PC-9 (cell line): ENCODE measurements at regions not wholly inside any gene's neighbourhood (a gene's known extent, or its start where the extent isn't known, plus 50 kb on each side); places are given as distances from the start of the nearest gene placed in this dataset.

Experiments used
- EZH2 ChIP-seq: fragments of 200-600 bp; sonication (generic); IDR thresholded peaks from 2 replicates; pipeline ENCODE4 v1.8.0; 2017; ENCODE audit warnings: antibody characterized with exemption, low read depth
- TF ChIP-seq, protein P1 (sequence below): fragments of 200-600 bp; sonication (generic); conservative IDR thresholded peaks from 2 replicates; pipeline ENCODE4 v1.6.1; 2017; ENCODE audit warnings: mixed run types, antibody characterized with exemption, mild to moderate bottlenecking, moderate library complexity

DNA sequence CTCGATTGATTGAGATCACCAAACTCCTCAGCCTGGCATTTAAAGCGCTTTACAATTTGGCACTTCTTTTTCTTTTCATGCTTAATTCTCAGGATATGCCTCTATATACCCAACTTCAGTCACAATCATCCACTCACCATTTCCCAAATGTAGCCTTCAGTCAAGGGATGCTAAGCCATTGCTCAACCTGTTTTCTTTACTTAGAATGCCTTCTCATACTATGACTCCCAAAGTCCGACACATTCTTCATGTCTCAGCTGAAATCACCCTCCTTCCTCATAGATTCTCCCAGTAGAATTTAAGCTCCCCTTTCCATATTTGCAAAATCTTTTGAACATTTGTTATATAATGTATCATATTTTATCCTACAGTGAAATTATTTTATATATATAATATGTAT lies 467.0 kb downstream of the LRIG3 start:
- TF ChIP-seq, protein P1, sequence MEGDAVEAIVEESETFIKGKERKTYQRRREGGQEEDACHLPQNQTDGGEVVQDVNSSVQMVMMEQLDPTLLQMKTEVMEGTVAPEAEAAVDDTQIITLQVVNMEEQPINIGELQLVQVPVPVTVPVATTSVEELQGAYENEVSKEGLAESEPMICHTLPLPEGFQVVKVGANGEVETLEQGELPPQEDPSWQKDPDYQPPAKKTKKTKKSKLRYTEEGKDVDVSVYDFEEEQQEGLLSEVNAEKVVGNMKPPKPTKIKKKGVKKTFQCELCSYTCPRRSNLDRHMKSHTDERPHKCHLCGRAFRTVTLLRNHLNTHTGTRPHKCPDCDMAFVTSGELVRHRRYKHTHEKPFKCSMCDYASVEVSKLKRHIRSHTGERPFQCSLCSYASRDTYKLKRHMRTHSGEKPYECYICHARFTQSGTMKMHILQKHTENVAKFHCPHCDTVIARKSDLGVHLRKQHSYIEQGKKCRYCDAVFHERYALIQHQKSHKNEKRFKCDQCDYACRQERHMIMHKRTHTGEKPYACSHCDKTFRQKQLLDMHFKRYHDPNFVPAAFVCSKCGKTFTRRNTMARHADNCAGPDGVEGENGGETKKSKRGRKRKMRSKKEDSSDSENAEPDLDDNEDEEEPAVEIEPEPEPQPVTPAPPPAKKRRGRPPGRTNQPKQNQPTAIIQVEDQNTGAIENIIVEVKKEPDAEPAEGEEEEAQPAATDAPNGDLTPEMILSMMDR, result no peak
- TF ChIP-seq EZH2, result no peak
